ENCODE measurements at regions not wholly inside any gene's neighbourhood (a gene's known extent, or its start where the extent isn't known, plus 50 kb on each side); places are given as distances from the start of the nearest gene placed in this dataset.

- no peak for TF ChIP-seq CTCF (conservative IDR thresholded peaks at IDR 0.05; ENCODE audit: low read depth, low read length)
- TF ChIP-seq EZH2 (IDR thresholded peaks at IDR 0.05; ENCODE audit: low read length, unreplicated experiment) = no peak
- no peak for TF ChIP-seq EZH2phosphoT487 (IDR thresholded peaks at IDR 0.05; ENCODE audit: borderline replicate concordance, low read length)
Observed at GRCh38 chr2:180662941-180663471, 317.4 kb upstream of the UBE2E3 start.
